Endothelial cell of umbilical vein (primary cell): ENCODE measurements at regions not wholly inside any gene's neighbourhood (a gene's known extent, or its start where the extent isn't known, plus 50 kb on each side); places are given as distances from the start of the nearest gene placed in this dataset.

ENCODE experiments used
- BruUV-seq: library from RNA; stranded (reverse); fragments of 400-500 nt; replicated peaks from 2 replicates; lab custom pipeline; 2021; lab: Mats Ljungman, UMichigan
- CTCF ChIA-PET: fragments of 300-600, 350-600 bp; sonication (Branson Sonifier 250); formaldehyde crosslinking; loops from one replicate; lab custom pipeline; 2021; ENCODE audit warnings: antibody characterized with exemption, inconsistent platforms; lab: Charles Lee
- POLR2A ChIA-PET: fragments of 300-600, 350-600 bp; sonication (Branson Sonifier 250); formaldehyde crosslinking; loops from one replicate; lab custom pipeline; 2021; ENCODE audit warnings: antibody characterized with exemption, inconsistent platforms; lab: Charles Lee
- DNase-seq: peaks from one replicate; pipeline ENCODE4 v3.0.0-alpha.2; 2011; ENCODE audit warnings: low read depth, low spot score
- FAIRE-seq: peaks from 2 replicates; lab custom pipeline; 2011; peaks lifted over from hg19 to GRCh38; lab: Jason Lieb, UNC
- H2AFZ ChIP-seq: 2 replicates; pipeline ENCODE4 v1.6.0; 2012; ENCODE audit warnings: low read depth, low read length, control low read depth, inconsistent platforms
- H3K27ac ChIP-seq: 2 replicates; pipeline ENCODE4 v1.5.1; 2011; ENCODE audit warnings: low read depth, mild to moderate bottlenecking, control low read depth, low read length, moderate library complexity; ENCODE audit not compliant: insufficient read depth
- H3K27me3 ChIP-seq, 2 experiments: 2 replicates each; pipeline versions ENCODE4 v1.6.0 to v1.6.1; 2011; ENCODE audit warnings: low read length in 2 of 2, mixed read lengths in 1 of 2; ENCODE audit not compliant: control insufficient read depth in 2 of 2, insufficient read depth in 2 of 2
- H3K36me3 ChIP-seq, 2 experiments: 2 replicates in 1 of 2; 3 replicates in 1 of 2; pipeline ENCODE4 v1.5.1; 2011; ENCODE audit warnings: low read length in 2 of 2, mild to moderate bottlenecking in 1 of 2, moderate library complexity in 1 of 2; ENCODE audit not compliant: control insufficient read depth in 2 of 2, insufficient read depth in 2 of 2; ENCODE audit errors: extremely low read depth in 1 of 2
- H3K4me1 ChIP-seq: 3 replicates; pipeline ENCODE4 v1.5.1; 2011; ENCODE audit warnings: mild to moderate bottlenecking, low read length; ENCODE audit not compliant: control insufficient read depth, insufficient read depth; ENCODE audit errors: extremely low read depth
- H3K4me2 ChIP-seq: 2 replicates; pipeline ENCODE4 v1.6.1; 2011; ENCODE audit warnings: low read length, control low read depth, mixed read lengths; ENCODE audit not compliant: insufficient read depth
- H3K4me3 ChIP-seq, 3 experiments: fragments of 200-600 bp in 1 of 3; sonication (generic), shearing (Covaris generic) in 1 of 3; replicated peaks in 1 of 3; 2 replicates each; pipeline ENCODE4 v1.5.1; 2011 to 2016; ENCODE audit warnings: control low read depth in 3 of 3, low read length in 3 of 3, mild to moderate bottlenecking in 2 of 3, inconsistent platforms in 1 of 3, low read depth in 1 of 3, moderate library complexity in 1 of 3; ENCODE audit not compliant: insufficient read depth in 1 of 3
- H3K79me2 ChIP-seq: 2 replicates; pipeline ENCODE4 v1.6.0; 2012; ENCODE audit warnings: low read length, inconsistent platforms; ENCODE audit not compliant: control insufficient read depth, insufficient read depth
- H3K9ac ChIP-seq: replicated peaks from 2 replicates; pipeline ENCODE3; 2011; ENCODE audit warnings: low read length, control low read depth; ENCODE audit not compliant: insufficient read depth; ENCODE audit errors: extremely low read depth
- H3K9me1 ChIP-seq: replicated peaks from 3 replicates; pipeline ENCODE4 v1.6.0; 2011; ENCODE audit warnings: mild to moderate bottlenecking, low read length; ENCODE audit not compliant: control insufficient read depth, insufficient read depth; ENCODE audit errors: extremely low read depth
- H3K9me3 ChIP-seq: replicated peaks from 2 replicates; pipeline ENCODE4 v1.5.1; 2012; ENCODE audit warnings: low read length, inconsistent platforms; ENCODE audit not compliant: control insufficient read depth, insufficient read depth
- H4K20me1 ChIP-seq: replicated peaks from 2 replicates; pipeline ENCODE3; 2011; ENCODE audit warnings: mild to moderate bottlenecking, low read length; ENCODE audit not compliant: control insufficient read depth, insufficient read depth; ENCODE audit errors: extremely low read depth
- CTCF ChIP-seq, 2 donors: IDR thresholded peaks; 1 replicate in 1 of 2; 2 replicates in 1 of 2; pipeline ENCODE4 v1.5.1; 2011; ENCODE audit warnings: low read length in 2 of 2, mild to moderate bottlenecking in 2 of 2, moderate library complexity in 2 of 2, control low read depth in 1 of 2, inconsistent platforms in 1 of 2, low read depth in 1 of 2; ENCODE audit not compliant: insufficient read depth in 1 of 2; ENCODE audit errors: extremely low read depth in 1 of 2
- EZH2 ChIP-seq: IDR thresholded peaks from 2 replicates; pipeline ENCODE4 v1.6.1; 2012; ENCODE audit warnings: borderline replicate concordance, low read depth, mild to moderate bottlenecking, moderate library complexity, low read length, inconsistent platforms; ENCODE audit not compliant: severe bottlenecking
- FOS ChIP-seq: IDR thresholded peaks from 2 replicates; pipeline ENCODE4 v1.6.1; 2011; ENCODE audit warnings: mild to moderate bottlenecking, low read length, moderate library complexity, borderline replicate concordance; ENCODE audit not compliant: insufficient read depth
- GATA2 ChIP-seq: IDR thresholded peaks from 2 replicates; pipeline ENCODE4 v1.7.0; 2011; ENCODE audit warnings: low read depth, mild to moderate bottlenecking, moderate library complexity, mixed read lengths, low read length; ENCODE audit not compliant: insufficient read length, insufficient read depth
- JUN ChIP-seq: IDR thresholded peaks from 2 replicates; pipeline ENCODE4 v1.6.1; 2011; ENCODE audit warnings: borderline replicate concordance, low read depth; ENCODE audit not compliant: insufficient read length, insufficient read depth
- MYC ChIP-seq: IDR thresholded peaks from one replicate; pipeline ENCODE4 v1.6.1; 2011; ENCODE audit warnings: mild to moderate bottlenecking, low read depth, low read length
- POLR2A ChIP-seq: IDR thresholded peaks from 2 replicates; pipeline ENCODE4 v1.6.1; 2012; ENCODE audit warnings: low read depth, mild to moderate bottlenecking, control low read depth, low read length
- POLR2AphosphoS5 ChIP-seq: IDR thresholded peaks from 2 replicates; pipeline ENCODE4 v1.6.1; 2012; ENCODE audit warnings: low read depth, mild to moderate bottlenecking, control low read depth, low read length, moderate library complexity; ENCODE audit not compliant: insufficient read depth
- dilution Hi-C: fragments of 300-500 bp; cut with MboI; formaldehyde crosslinking; loops from one replicate; pipeline ENCODE4 v1.15.0; 2019; ENCODE audit warnings: low sequenced_read_pairs; ENCODE audit not compliant: extremely low pct_ligation_motif_present
- intact Hi-C: fragments of 100-400 bp; cut with micrococcal nuclease; formaldehyde crosslinking; loops from one replicate; pipeline ENCODE4 v1.10.0; 2022
- TF ChIP-seq, protein P1 (sequence below): IDR thresholded peaks from 2 replicates; pipeline ENCODE4 v1.6.1; 2011; ENCODE audit not compliant: insufficient read depth, insufficient read length

- dilution Hi-C loops = no loop called here
- intact Hi-C loops = no loop called here
- DNase-seq (peak; percentile 38), FAIRE-seq (no peak)
- ChIA-PET POLR2A (no interaction called here), CTCF (interaction anchor here (1.0 kb wide), 1 partner anchor 17 kb away, joined by 4 read pairs; no protein-coding TSS in a partner anchor)
- Histone ChIP-seq H3K27ac (no peak overlapping the region), H2AFZ (no peak overlapping the region), H3K4me3 (no peak overlapping the region), H3K9ac (no peak overlapping the region), H3K27me3 (no peaks in the 10 kb centered on the region), H4K20me1 (no peaks in the 10 kb centered on the region), H3K9me1 (no peaks in the 10 kb centered on the region), H3K36me3 (no peaks in the 10 kb centered on the region), H3K4me1 (peaks cover 6% of the 10 kb centered on the region), H3K79me2 (no peaks in the 10 kb centered on the region), H3K9me3 (no peaks in the 10 kb centered on the region), H3K4me2 (no peak overlapping the region)
- TF ChIP-seq JUN (no peak), POLR2AphosphoS5 (no peak), POLR2A (no peak), MYC (no peak), CTCF (IDR thresholded peaks at IDR 0.05; ENCODE audit: extremely low read depth in 1 of 2, insufficient read depth in 1 of 2, low read depth in 1 of 2, low read length in 2 of 2) (no peak), FOS (no peak), EZH2 (no peak), GATA2 (no peak)
- TF ChIP-seq, protein P1, sequence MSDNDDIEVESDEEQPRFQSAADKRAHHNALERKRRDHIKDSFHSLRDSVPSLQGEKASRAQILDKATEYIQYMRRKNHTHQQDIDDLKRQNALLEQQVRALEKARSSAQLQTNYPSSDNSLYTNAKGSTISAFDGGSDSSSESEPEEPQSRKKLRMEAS = no peak
- no TSS peak for BruUV-seq
Measured at GRCh38 chr1:56363007-56363770, 216.2 kb downstream of the PLPP3 start.
